ENCODE measurements at regions not wholly inside any gene's neighbourhood (a gene's known extent, or its start where the extent isn't known, plus 50 kb on each side); places are given as distances from the start of the nearest gene placed in this dataset.

DNA sequence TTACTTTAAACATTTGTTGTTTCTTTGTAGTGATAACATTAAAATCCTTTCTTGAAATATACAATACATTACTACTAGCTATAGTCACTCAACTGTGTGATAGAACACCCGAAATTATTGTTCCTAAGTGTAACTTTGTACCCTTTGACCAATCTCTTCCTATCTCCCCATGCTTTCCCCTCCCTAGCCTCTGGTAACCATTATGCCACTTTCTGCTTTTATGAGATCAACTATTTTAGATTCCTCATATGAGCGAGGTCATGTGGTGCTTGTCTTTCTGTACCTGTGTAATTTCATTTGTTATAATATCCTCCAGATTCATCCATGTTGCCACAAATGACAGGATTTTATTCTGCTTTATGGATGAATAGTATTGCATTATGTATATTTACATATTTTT lies 629.0 kb downstream of the USP25 start:
- H3K4me1 Mint-ChIP-seq = no peaks in the 10 kb centered on the region
- H3K9me3 Mint-ChIP-seq = peaks cover 3% of the 10 kb centered on the region
- H3K27me3 Mint-ChIP-seq = no peaks in the 10 kb centered on the region
- H3K27ac Mint-ChIP-seq = no peak overlapping the region
- DNase-seq = no peak
- no peak overlapping the region for H3K4me3 Mint-ChIP-seq
- H3K36me3 Mint-ChIP-seq = no peaks in the 10 kb centered on the region

DNA sequence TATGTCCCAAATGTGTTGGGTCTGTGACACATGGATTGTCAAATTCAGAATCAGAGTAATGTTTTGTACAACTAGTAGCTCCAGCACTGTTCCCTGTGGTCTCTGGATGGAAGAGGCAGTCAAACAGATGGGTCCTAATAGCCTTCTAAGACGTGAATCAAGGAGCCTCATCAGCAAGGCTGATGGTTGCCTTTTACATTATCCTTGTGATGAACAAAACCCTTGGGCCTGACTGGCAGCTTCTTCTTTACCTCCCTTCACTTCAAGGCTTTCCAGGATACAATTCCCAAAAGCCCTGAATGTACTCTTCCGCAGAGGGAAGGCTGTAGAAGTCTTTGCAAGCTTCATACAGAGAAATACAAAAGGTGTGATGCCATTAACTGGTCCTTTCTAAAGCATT lies 633.3 kb downstream of the USP25 start:
- Mint-ChIP-seq H3K27ac (no peak overlapping the region), H3K4me1 (no peaks in the 10 kb centered on the region), H3K27me3 (no peaks in the 10 kb centered on the region), H3K36me3 (no peaks in the 10 kb centered on the region), H3K4me3 (no peak overlapping the region), H3K9me3 (peaks cover 3% of the 10 kb centered on the region)
- no peak for DNase-seq

DNA sequence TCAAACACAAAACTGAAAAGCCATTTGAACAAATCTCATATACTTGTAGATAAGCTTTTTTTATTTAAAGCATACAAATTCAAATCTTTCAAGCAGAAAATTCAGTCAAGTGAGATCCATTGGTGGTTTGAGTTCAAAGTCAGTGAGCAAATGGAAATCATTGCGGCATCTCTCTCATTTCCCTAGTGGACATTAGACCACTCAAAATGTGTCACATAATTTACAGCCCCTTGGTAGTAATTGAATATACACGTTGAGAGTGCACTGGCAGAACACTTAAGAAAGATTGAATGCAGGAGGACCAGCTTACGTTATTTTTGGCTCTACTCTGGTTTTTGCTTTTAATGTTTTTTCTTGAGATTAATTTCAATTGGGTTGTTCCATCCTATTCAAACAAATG lies 633.7 kb downstream of the USP25 start:
- no peak for DNase-seq
- peaks cover 3% of the 10 kb centered on the region for H3K9me3 Mint-ChIP-seq
- H3K27ac Mint-ChIP-seq = no peak overlapping the region
- H3K27me3 Mint-ChIP-seq = no peaks in the 10 kb centered on the region
- no peaks in the 10 kb centered on the region for H3K4me1 Mint-ChIP-seq
- H3K36me3 Mint-ChIP-seq = no peaks in the 10 kb centered on the region
- H3K4me3 Mint-ChIP-seq = no peak overlapping the region

DNA sequence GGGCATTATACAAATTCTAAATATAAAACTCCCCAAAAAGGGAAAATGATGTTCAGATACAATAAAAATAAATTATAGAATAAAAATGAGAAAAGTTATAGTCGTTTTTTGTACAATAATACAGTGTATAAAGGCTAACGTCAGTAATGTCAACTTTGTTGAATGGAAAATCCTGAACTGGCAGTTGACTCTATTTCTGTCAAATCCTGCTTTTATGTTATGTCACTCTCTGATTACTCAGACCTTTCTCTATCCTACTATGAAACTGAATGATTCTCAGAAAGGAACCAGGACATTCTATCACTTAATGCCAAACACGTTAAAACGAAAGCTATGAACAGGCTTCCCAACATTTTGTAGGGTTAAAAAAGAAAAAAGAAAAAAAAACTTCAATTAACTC lies 636.4 kb downstream of the USP25 start:
- Mint-ChIP-seq H3K9me3 (no peaks in the 10 kb centered on the region), H3K27ac (no peak overlapping the region), H3K36me3 (no peaks in the 10 kb centered on the region), H3K27me3 (no peaks in the 10 kb centered on the region), H3K4me3 (no peak overlapping the region), H3K4me1 (no peaks in the 10 kb centered on the region)
- DNase-seq = no peak

DNA sequence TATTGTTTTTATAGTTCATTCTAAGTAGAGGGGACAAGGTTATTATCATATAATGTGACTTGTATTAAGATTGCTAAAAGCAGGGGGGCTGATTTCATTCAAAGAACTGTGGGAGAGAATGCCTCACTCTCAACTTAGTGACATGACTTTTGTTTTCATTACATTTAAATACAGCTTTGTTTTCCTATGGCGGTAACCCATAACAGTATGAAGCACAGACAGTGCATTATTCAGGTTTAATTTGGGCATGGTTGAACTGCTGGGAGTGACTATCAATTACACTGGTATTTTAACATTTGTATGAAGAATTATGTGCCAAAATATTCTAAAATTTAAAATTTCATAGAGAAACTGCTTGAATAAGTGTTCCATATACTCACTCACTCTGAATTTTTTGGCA lies 637.3 kb downstream of the USP25 start:
- H3K36me3 Mint-ChIP-seq = no peaks in the 10 kb centered on the region
- no peaks in the 10 kb centered on the region for H3K9me3 Mint-ChIP-seq
- H3K27ac Mint-ChIP-seq = no peak overlapping the region

DNA sequence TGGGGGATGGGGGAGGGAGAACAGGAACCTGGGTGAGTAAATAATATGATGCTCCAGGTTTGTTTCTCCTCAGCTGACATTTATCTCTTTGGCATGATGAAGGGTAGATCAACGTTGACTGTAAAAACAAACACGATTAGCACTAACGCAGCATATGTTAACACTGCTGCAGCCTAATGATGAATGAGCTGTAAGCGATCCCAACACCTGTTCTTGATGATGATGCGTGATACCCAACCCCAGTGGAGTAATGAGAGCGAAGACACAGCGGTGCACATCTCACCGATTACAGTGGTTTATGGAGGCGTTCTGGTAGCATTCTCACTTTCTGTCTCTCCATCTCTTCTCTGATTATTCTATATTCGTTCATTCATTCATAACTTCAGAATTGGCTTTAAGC lies 640.4 kb downstream of the USP25 start:
- H3K27me3 Mint-ChIP-seq = no peaks in the 10 kb centered on the region
- H3K4me1 Mint-ChIP-seq = no peaks in the 10 kb centered on the region
- H3K27ac Mint-ChIP-seq = no peak overlapping the region
- no peaks in the 10 kb centered on the region for H3K9me3 Mint-ChIP-seq
- no peak for DNase-seq
- no peaks in the 10 kb centered on the region for H3K36me3 Mint-ChIP-seq
- H3K4me3 Mint-ChIP-seq = no peak overlapping the region

More for the DNA sequence above, 637.3 kb downstream of the USP25 start:
- H3K4me3 Mint-ChIP-seq = no peak overlapping the region
- no peaks in the 10 kb centered on the region for H3K4me1 Mint-ChIP-seq
- no peak for DNase-seq
- no peaks in the 10 kb centered on the region for H3K27me3 Mint-ChIP-seq

DNA sequence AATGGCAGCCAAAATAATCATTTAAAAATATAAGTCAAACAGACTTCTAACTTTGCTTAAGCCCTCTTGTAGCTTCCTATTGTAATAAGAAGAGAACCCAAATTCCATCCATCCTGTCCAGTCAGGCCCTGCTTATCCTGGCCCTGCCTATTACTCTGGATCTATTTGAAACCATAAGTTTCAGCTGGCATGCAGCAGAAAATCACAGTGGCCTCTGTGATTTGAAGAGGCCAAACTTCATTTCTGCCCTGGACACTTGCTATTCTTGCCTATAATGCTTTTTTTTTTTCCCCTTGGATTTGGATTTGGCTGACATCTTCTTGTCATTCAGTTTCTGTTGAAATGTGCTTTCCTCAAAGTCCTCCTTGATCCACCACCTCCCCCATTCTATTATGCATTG lies 642.8 kb downstream of the USP25 start:
- Mint-ChIP-seq H3K4me3 (no peak overlapping the region), H3K9me3 (no peaks in the 10 kb centered on the region), H3K36me3 (no peaks in the 10 kb centered on the region), H3K4me1 (no peaks in the 10 kb centered on the region), H3K27ac (no peak overlapping the region), H3K27me3 (no peaks in the 10 kb centered on the region)
- no peak for DNase-seq

DNA sequence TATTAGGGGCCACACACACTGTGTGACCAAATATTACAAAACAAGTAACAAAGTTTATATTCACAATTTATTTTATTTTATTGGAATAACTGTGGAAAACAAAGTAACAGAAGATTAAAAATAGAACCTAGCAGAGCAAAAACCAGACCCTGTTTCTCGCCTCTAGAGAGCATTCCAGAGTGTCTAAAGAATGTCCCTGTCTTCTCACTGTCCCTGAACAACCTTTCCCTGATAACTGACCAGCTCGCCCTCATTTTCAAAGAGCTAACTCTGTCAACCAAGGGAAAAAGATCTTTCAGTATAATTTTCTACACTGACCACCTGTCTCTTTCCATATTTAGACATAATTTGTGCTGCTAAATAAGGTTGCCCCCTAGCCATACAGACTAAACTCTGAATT lies 646.9 kb downstream of the USP25 start:
- Mint-ChIP-seq H3K4me3 (no peak overlapping the region), H3K36me3 (no peaks in the 10 kb centered on the region), H3K27ac (no peak overlapping the region), H3K4me1 (no peaks in the 10 kb centered on the region), H3K27me3 (no peaks in the 10 kb centered on the region), H3K9me3 (no peaks in the 10 kb centered on the region)
- no peak for DNase-seq

DNA sequence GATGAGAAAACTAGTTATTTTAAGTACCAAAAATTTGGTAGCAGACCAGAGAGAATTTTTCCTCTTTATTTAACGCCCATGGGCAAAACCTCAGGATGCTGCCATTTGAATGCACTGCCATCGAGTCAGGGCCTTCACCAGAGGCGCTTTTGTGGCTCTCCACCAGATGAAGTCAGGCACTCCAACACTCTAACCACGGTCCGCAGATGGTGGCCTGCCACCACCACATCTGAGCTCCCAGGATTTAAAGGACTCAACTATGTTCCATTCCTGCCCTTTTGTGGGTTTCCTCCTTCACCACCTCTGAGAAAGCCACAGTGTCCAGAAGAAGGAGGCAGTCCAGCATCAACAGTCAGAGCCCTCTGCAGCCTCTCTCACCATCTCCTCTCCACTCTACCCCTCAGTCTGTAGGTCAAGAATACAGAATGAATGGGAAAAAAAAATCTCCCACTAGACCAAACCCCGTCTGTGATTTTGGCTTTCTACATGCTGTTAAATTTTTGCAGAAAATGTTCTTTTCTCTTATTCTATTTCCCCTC lies 647.4 kb downstream of the USP25 start:
- no peak overlapping the region for H3K27ac Mint-ChIP-seq
- no peak for DNase-seq
- H3K4me1 Mint-ChIP-seq = no peaks in the 10 kb centered on the region
- H3K36me3 Mint-ChIP-seq = no peaks in the 10 kb centered on the region
- H3K9me3 Mint-ChIP-seq = no peaks in the 10 kb centered on the region
- no peak overlapping the region for H3K4me3 Mint-ChIP-seq
- no peaks in the 10 kb centered on the region for H3K27me3 Mint-ChIP-seq

DNA sequence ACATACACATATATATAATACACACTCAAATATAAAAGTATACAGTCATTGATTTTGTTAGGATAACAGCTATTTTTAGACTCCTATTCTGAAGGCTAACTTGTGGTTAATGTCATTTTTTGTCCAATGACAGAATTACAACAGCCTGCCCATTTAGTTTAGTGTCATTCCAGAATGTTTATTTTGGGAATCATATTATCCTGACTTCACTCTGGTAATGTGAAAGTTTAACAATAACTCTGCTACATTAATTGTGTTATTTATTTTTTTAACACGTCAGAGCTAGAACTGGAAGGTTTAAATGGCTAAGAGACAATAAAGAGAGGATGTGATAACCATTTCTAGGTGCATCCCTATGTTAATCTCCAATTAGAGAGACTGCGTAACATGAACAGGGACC lies 648.1 kb downstream of the USP25 start:
- Mint-ChIP-seq H3K4me3 (no peak overlapping the region), H3K36me3 (no peaks in the 10 kb centered on the region), H3K9me3 (no peaks in the 10 kb centered on the region), H3K27ac (no peak overlapping the region), H3K4me1 (no peaks in the 10 kb centered on the region), H3K27me3 (no peaks in the 10 kb centered on the region)
- DNase-seq = no peak

DNA sequence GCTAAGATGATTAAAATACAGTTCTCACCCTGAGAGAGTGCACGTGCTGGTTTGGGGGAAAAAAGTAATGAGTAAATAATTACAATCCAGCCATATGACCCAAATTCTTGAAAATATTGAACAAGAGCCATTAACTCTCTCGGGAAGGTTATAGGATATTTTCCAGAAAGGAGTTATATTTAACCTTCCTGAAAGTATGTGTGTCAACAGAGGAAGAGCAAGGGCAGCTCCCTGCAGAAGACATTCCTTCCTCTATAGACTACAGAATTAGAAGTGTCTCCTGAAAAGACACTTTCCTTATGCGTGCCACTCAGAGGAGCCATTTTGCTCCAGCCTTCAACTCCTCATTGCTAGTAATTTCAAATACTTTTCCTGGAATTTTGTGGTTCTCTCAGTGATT lies 648.7 kb downstream of the USP25 start:
- H3K9me3 Mint-ChIP-seq = no peaks in the 10 kb centered on the region
- no peaks in the 10 kb centered on the region for H3K27me3 Mint-ChIP-seq
- no peak overlapping the region for H3K4me3 Mint-ChIP-seq
- no peak for DNase-seq
- no peaks in the 10 kb centered on the region for H3K4me1 Mint-ChIP-seq
- no peak overlapping the region for H3K27ac Mint-ChIP-seq
- H3K36me3 Mint-ChIP-seq = no peaks in the 10 kb centered on the region

DNA sequence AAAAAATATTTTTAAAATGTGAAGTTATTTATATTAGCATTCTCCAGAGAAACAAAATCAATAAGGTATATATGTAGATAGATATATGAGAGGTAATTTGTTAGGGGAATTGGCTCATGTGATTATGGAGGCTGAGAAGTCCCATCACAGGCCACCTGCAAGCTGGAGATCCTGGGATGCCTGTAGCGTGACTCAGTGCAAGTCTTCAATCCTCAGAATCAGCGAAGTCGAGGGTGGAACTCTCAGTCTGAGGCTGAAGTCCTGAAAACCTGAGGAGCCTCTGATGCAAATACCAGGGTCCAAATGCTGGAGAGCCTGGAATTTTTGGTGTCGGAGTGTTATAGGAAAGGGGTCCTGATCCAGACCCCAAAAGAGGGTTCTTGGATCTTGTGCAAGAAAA lies 658.5 kb downstream of the USP25 start:
- H3K27me3 Mint-ChIP-seq = no peaks in the 10 kb centered on the region

DNA sequence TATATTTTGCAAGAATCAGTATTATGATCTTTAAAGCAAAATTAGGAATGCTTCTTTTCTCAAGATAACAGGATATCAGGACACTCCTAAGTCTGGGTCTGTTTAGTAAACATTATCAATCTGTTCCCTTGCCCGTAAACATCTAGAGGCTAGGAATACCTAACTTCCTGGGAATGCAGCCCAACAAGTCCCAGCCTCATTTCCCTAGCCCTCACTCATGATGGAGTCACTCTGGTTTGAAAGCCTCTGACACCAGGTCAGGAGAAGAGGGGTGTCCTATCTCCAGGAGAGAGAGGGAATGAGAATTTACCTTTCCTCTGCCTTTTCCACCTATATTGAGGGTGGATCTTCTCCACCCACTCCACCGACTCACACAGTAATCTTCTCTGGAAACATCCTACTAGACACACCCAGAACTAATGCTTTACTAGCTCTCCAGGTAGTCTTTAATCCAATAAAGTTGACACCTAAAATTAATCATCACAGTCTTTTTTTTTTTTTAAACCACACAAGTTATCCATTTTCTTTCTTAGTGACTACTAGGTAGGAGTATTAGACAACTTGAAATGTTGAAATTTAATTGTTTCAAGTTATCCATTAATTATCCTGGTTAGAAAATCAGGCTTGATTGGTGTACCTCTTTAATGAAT lies 659.3 kb downstream of the USP25 start:
- H3K4me3 Mint-ChIP-seq = no peak overlapping the region
- DNase-seq = no peak
- H3K36me3 Mint-ChIP-seq = no peaks in the 10 kb centered on the region
- no peaks in the 10 kb centered on the region for H3K9me3 Mint-ChIP-seq
- no peaks in the 10 kb centered on the region for H3K4me1 Mint-ChIP-seq
- H3K27ac Mint-ChIP-seq = no peak overlapping the region
- no peaks in the 10 kb centered on the region for H3K27me3 Mint-ChIP-seq

More for the DNA sequence above, 658.5 kb downstream of the USP25 start:
- Mint-ChIP-seq H3K9me3 (no peaks in the 10 kb centered on the region), H3K4me3 (no peak overlapping the region), H3K4me1 (no peaks in the 10 kb centered on the region), H3K36me3 (no peaks in the 10 kb centered on the region), H3K27ac (no peak overlapping the region)
- no peak for DNase-seq

DNA sequence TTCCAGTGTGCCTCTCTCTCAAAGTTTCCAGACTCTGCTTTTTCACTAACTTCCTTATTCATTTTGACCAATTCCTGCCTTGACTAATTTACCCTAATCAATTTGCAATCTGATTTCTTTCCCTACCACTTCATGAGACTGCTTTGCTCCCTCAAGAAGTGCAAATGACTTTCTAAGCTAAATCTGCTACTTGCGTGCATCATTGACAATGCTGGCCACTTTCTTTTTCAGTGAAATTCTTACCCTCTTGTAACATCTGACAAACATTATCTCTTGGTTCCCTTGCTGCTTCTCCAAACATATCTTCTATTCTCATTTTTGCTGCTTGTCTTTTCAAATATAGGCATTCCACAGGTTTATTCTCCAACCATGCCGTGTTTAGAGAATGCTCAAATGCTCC lies 659.9 kb downstream of the USP25 start:
- Mint-ChIP-seq H3K4me3 (no peak overlapping the region), H3K9me3 (no peaks in the 10 kb centered on the region), H3K4me1 (no peaks in the 10 kb centered on the region), H3K27ac (no peak overlapping the region), H3K36me3 (no peaks in the 10 kb centered on the region), H3K27me3 (no peaks in the 10 kb centered on the region)
- DNase-seq = no peak

DNA sequence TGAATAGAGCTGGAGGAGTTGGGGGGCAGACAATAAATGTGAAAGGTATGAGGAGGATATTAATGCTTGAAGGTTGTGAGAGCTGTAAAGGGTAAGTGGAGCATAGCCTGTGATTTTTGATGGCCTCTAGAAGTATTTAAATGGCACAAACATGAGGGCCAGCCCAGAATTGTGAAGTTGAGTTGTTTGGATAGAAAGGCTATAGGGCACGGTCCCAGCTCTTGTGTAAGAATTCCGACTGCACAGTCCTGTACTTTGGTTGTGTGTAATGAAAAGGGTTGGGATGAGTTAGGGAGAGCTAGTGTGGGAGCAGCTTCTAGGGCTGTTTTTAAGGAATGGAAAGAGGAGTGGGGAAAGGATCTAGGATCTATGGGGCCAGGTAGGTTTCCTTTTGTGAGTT lies 665.5 kb downstream of the USP25 start:
- Mint-ChIP-seq H3K27me3 (no peaks in the 10 kb centered on the region), H3K27ac (no peak overlapping the region), H3K4me3 (no peak overlapping the region), H3K9me3 (peaks cover 11% of the 10 kb centered on the region), H3K36me3 (no peaks in the 10 kb centered on the region), H3K4me1 (no peaks in the 10 kb centered on the region)
- no peak for DNase-seq

DNA sequence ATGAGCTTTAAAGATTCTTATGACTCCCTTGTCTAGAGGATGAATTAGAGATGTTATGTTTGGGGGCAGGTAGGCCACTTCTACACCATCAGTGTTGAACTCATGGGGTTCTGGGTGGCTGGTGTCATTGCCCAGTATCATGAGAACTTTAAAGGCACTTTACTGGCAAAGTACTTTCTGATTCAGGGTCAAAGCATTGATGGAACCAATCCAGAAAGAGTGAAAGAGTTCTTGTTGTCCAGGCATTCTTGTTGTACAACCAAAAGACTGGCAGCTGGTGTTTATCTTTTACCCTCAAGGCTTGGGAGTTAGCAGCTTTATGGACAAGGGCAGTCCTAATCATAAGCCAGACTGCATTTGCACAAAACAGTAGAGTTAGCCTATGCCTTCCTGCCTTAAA lies 673.0 kb downstream of the USP25 start:
- no peaks in the 10 kb centered on the region for H3K27me3 Mint-ChIP-seq
- no peaks in the 10 kb centered on the region for H3K36me3 Mint-ChIP-seq
- H3K9me3 Mint-ChIP-seq = peaks cover 2% of the 10 kb centered on the region
- H3K4me1 Mint-ChIP-seq = no peaks in the 10 kb centered on the region
- no peak for DNase-seq
- H3K27ac Mint-ChIP-seq = no peak overlapping the region
- H3K4me3 Mint-ChIP-seq = no peak overlapping the region

Data from activated naive CD8-positive, alpha-beta T cell treated with anti-CD3 and anti-CD28 coated beads for 36 hours (primary cell).